Muscle of leg (tissue), 3 donors: ENCODE measurements at regions not wholly inside any gene's neighbourhood (a gene's known extent, or its start where the extent isn't known, plus 50 kb on each side); places are given as distances from the start of the nearest gene placed in this dataset.
"Not testable (repeated sequence)": the region's sequence is repeated elsewhere in the genome, so short reads cannot be mapped to it uniquely, and the experiment has no call there.

Source experiments
- DNase-seq: peaks from one replicate; pipeline ENCODE4 v3.0.0; 2013
- H3K27ac ChIP-seq: one replicate; pipeline ENCODE4 v1.5.1; 2013; ENCODE audit warnings: mild to moderate bottlenecking, low read length, control low read depth
- H3K27me3 ChIP-seq: one replicate; pipeline ENCODE4 v1.6.1; 2013; ENCODE audit warnings: low read length; ENCODE audit not compliant: control insufficient read depth, insufficient read depth
- H3K36me3 ChIP-seq: one replicate; pipeline ENCODE4 v1.6.1; 2013; ENCODE audit warnings: low read length; ENCODE audit not compliant: control insufficient read depth, insufficient read depth
- H3K4me1 ChIP-seq: one replicate; pipeline ENCODE4 v1.6.1; 2013; ENCODE audit warnings: low read length; ENCODE audit not compliant: control insufficient read depth, insufficient read depth
- H3K4me3 ChIP-seq: one replicate; pipeline ENCODE4 v1.5.1; 2013; ENCODE audit warnings: low read length, control low read depth
- H3K9me3 ChIP-seq: replicated peaks from 2 replicates; pipeline ENCODE4 v1.6.1; 2013; ENCODE audit warnings: low read depth, low read length; ENCODE audit not compliant: control insufficient read depth
- WGBS: methylation state at CpG from one replicate; pipeline ENCODE4 v1.1.5; 2013; ENCODE audit warnings: missing lambda C conversion rate; ENCODE audit not compliant: insufficient coverage; 5-methylcytosine and 5-hydroxymethylcytosine counted together

- H3K27me3 ChIP-seq, H3K27ac ChIP-seq, H3K36me3 ChIP-seq, H3K4me3 ChIP-seq, DNase-seq, H3K9me3 ChIP-seq, H3K4me1 ChIP-seq: not testable (repeated sequence)
- no CpG with 5 or more reads among the region's 1 CpG for WGBS
These were observed 138.3 kb upstream of the THUMPD2 start for GRCh38 chr2:39917371-39917770.

GRCh38 chr2:39914949-39915348, 135.9 kb upstream of the THUMPD2 start:
- WGBS = no CpG with 5 or more reads among the region's 2 CpGs
- H3K4me1 ChIP-seq = peaks cover 4% of the 10 kb centered on the region
- DNase-seq = no peak
- no peaks in the 10 kb centered on the region for H3K27me3 ChIP-seq
- no peaks in the 10 kb centered on the region for H3K36me3 ChIP-seq
- no peak overlapping the region for H3K4me3 ChIP-seq
- H3K9me3 ChIP-seq = peaks cover 3% of the 10 kb centered on the region
- no peak overlapping the region for H3K27ac ChIP-seq

- Histone ChIP-seq H3K4me3 (no peak overlapping the region), H3K27ac (no peak overlapping the region), H3K9me3 (no peaks in the 10 kb centered on the region), H3K36me3 (no peaks in the 10 kb centered on the region), H3K4me1 (peaks cover 4% of the 10 kb centered on the region), H3K27me3 (no peaks in the 10 kb centered on the region)
- peak; percentile 92 for DNase-seq
- WGBS = no CpG with 5 or more reads among the region's 5 CpGs
These were observed 134.8 kb upstream of the THUMPD2 start for GRCh38 chr2:39913648-39914461.

GRCh38 chr2:39902103-39902502, 123.0 kb upstream of the THUMPD2 start:
- no peaks in the 10 kb centered on the region for H3K36me3 ChIP-seq
- DNase-seq = no peak
- H3K27ac ChIP-seq = no peak overlapping the region
- no peaks in the 10 kb centered on the region for H3K4me1 ChIP-seq
- no peaks in the 10 kb centered on the region for H3K27me3 ChIP-seq
- H3K9me3 ChIP-seq = no peaks in the 10 kb centered on the region
- H3K4me3 ChIP-seq = no peak overlapping the region

- Histone ChIP-seq H3K36me3 (no peaks in the 10 kb centered on the region), H3K27ac (no peak overlapping the region), H3K27me3 (no peaks in the 10 kb centered on the region), H3K4me3 (no peak overlapping the region), H3K9me3 (no peaks in the 10 kb centered on the region), H3K4me1 (no peaks in the 10 kb centered on the region)
- no CpG with 5 or more reads among the region's 3 CpGs for WGBS
- no peak for DNase-seq
These were observed 119.9 kb upstream of the THUMPD2 start for GRCh38 chr2:39898934-39899333.

- DNase-seq = no peak
- H3K27ac ChIP-seq = no peak overlapping the region
- WGBS = no CpG with 5 or more reads among the region's 5 CpGs
- H3K9me3 ChIP-seq = no peaks in the 10 kb centered on the region
- H3K4me3 ChIP-seq = no peak overlapping the region
- no peaks in the 10 kb centered on the region for H3K27me3 ChIP-seq
- no peaks in the 10 kb centered on the region for H3K4me1 ChIP-seq
- no peaks in the 10 kb centered on the region for H3K36me3 ChIP-seq
These were observed 118.2 kb upstream of the THUMPD2 start for GRCh38 chr2:39897273-39897672.

- Histone ChIP-seq H3K4me1 (no peaks in the 10 kb centered on the region), H3K27ac (no peak overlapping the region), H3K36me3 (no peaks in the 10 kb centered on the region), H3K27me3 (no peaks in the 10 kb centered on the region), H3K4me3 (no peak overlapping the region), H3K9me3 (no peaks in the 10 kb centered on the region)
- WGBS = 94% methylated on average over 2 of the region's 8 CpGs
- no peak for DNase-seq
These were observed 115.0 kb upstream of the THUMPD2 start for GRCh38 chr2:39894082-39894481.

- H3K4me1 ChIP-seq = no peaks in the 10 kb centered on the region
- no peak overlapping the region for H3K27ac ChIP-seq
- H3K9me3 ChIP-seq = no peaks in the 10 kb centered on the region
- no peak overlapping the region for H3K4me3 ChIP-seq
- DNase-seq = no peak
- no CpG with 5 or more reads among the region's 4 CpGs for WGBS
- no peaks in the 10 kb centered on the region for H3K36me3 ChIP-seq
- H3K27me3 ChIP-seq = no peaks in the 10 kb centered on the region
These were observed 114.6 kb upstream of the THUMPD2 start for GRCh38 chr2:39893616-39894015.

- H3K36me3 ChIP-seq = no peaks in the 10 kb centered on the region
- WGBS = no CpG with 5 or more reads among the region's 1 CpG
- H3K27ac ChIP-seq = no peak overlapping the region
- no peak overlapping the region for H3K4me3 ChIP-seq
- no peaks in the 10 kb centered on the region for H3K9me3 ChIP-seq
- no peaks in the 10 kb centered on the region for H3K27me3 ChIP-seq
- DNase-seq = no peak
- no peaks in the 10 kb centered on the region for H3K4me1 ChIP-seq
These were observed 102.9 kb upstream of the THUMPD2 start for GRCh38 chr2:39881948-39882347.

GRCh38 chr2:39881494-39881893, 102.4 kb upstream of the THUMPD2 start:
- Histone ChIP-seq H3K27ac (no peak overlapping the region), H3K4me3 (no peak overlapping the region), H3K9me3 (no peaks in the 10 kb centered on the region), H3K36me3 (no peaks in the 10 kb centered on the region), H3K27me3 (no peaks in the 10 kb centered on the region), H3K4me1 (no peaks in the 10 kb centered on the region)
- no peak for DNase-seq

GRCh38 chr2:39879001-39879400, 99.9 kb upstream of the THUMPD2 start:
- not testable (repeated sequence) for H3K4me1 ChIP-seq, H3K36me3 ChIP-seq, H3K9me3 ChIP-seq, DNase-seq, H3K4me3 ChIP-seq, H3K27ac ChIP-seq, H3K27me3 ChIP-seq
- WGBS = no CpG with 5 or more reads among the region's 2 CpGs
